NCI-H524 treated with DMSO at 0.1 percent for 48 hours (cell line): ENCODE measurements at regions not wholly inside any gene's neighbourhood (a gene's known extent, or its start where the extent isn't known, plus 50 kb on each side); places are given as distances from the start of the nearest gene placed in this dataset.

Source experiments
- DNase-seq: peaks from one replicate; lab custom pipeline; 2025; lab: John Stamatoyannopoulos, UW

GRCh38 chr2:164302786-164303185 lies 318.5 kb downstream of the GRB14 start:
- no peak for DNase-seq

DNA sequence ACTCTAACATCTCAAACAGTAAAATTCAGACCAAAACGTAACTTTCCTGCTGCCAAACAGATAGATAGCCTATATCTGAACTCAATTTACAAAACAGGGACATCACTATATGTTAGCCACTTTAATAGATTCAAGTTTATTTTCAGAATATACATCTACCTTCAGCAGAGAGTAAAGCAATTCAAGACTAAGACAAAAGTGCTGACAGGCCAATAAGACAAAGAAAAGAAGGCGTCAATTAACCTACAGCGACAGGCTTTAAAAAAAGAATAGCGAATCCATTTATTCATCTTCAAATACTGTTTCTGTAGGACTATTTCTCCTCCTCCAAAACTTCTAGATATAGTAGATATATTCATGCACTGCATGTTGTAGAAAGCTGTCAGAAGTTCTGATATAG lies 333.0 kb downstream of the GRB14 start:
- no peak for DNase-seq

- DNase-seq = peak; percentile 89
Observed at GRCh38 chr2:164287056-164287455, 334.2 kb downstream of the GRB14 start.

DNA sequence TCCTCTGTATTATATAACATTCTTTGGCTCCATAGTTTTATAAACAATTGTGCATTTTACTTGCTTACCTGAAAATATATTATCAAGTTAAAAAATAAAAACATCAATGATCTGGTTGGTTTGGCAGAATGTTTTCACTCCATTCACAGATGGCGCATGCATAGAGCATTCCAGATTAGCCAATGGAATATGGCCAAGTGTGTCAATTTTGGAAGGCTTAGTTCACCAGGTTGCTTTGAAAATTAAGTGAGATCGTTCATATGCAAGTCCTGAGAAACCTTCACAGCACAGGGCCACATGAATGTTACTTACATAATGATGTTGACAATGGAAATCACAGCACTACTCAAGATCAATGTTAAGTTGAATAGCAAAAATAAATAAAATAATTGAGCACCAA lies 335.7 kb downstream of the GRB14 start:
- no peak for DNase-seq

GRCh38 chr2:164281896-164282295 lies 339.4 kb downstream of the GRB14 start:
- DNase-seq = no peak

DNA sequence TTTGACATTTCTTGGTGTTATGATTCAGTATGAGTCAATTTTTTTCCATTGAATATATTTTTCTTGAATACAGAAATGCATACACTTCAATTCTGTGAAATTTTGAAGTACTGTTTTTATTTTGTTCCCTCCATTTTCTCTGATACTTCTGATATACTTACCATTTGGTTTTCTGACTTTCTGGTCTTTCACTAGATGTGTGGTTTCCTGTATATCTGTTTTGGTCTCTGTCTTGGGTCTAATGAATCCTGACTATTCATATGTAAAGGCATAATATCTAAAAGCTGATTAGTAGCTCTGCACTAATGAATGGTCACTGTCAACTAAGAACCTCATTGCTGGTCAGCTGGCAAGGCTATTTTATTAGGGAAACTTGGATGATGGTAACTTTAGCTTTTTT lies 345.6 kb downstream of the GRB14 start:
- DNase-seq = no peak

GRCh38 chr2:164260506-164260905 lies 360.8 kb downstream of the GRB14 start:
- DNase-seq = no peak

GRCh38 chr2:164257742-164258141 lies 363.5 kb downstream of the GRB14 start:
- DNase-seq = no peak

DNA sequence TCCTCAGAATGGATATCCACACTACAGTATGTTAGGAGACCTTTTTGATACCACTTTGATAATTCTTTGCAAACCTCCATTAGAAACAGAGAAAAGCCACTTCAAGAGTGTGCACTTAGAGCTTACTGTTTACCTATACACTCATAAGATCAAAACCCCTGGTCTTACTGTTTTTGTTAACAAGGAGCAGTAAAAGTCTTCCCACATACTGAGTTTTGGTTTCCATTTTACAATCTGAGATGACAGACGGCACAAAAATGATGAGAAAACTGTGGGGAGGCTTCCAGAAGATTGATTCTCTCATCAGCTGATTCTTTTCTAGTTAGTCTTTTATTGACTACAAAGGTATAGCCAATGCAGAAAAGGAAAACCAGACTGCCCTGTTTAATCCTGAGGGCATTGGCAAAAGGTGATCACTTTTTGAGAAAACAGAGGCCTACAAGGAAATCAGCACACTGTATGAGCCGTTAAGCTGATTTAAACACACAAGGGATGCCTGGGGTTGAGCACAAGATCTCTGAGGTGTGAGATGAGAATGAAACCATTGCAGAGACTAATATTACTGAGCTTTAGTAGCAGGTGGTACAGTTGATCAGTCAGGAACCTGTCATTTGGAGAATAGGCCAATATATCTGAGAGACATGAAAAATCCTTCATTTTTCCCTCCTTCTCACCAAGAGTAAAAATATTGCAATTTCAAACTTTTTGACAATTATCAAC lies 368.6 kb downstream of the GRB14 start:
- no peak for DNase-seq

DNA sequence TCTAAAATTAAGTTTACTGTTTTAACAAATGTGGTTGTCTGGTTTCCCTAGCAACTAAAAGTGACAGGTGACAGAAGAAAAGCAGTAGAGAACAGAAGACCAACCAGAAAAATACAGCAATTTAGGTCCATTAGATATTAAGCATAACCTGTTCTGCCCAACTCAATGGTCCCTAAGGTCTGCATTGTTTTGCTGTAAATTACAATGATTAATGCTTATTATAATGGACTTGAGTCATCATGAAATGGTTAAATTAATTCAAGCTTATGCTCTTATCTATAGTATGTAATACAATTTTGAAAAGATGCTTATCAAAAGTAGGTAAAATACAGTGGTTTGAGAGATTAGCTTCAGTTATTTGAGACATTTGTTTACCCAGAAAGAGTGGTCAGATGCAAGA lies 378.0 kb downstream of the GRB14 start:
- DNase-seq = no peak

DNA sequence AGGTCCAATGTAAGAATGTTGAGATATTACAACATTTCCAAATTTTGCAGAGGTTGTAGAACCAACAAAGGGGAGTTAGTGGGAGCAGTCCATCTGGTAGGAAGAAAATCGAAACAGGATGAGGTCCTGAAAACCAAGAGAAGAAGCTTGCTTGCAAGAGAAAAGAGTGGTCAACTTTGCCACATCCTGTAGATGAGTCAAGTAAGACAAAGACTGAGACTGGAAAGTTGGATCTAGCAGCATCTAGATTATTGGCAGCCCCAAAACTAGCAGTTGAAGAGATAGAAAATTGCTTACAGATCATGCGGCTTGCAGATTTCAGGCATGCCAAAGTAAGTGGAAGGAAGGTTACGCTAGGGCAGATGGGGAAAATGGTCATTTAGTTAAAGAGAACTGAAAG lies 378.9 kb downstream of the GRB14 start:
- no peak for DNase-seq

DNA sequence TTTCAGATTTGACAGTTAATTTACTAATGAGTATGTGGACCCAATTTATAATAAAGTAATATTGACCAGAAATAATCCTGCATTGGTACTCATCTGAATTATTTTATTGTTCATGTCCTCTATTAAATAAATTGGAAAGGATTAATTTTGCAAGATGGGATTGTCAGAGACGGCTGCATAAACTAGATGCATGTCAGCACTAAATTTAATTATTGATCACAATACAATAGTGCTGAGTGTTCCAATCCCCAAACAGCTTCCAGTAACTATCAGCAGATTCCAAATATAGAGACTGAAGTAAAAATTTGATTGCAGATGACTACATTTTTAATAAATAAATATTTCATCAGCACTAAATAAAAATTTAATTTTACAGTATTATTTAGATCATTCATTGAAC lies 387.2 kb downstream of the GRB14 start:
- no peak for DNase-seq

GRCh38 chr2:164224007-164224406 lies 397.3 kb downstream of the GRB14 start:
- DNase-seq = no peak

DNA sequence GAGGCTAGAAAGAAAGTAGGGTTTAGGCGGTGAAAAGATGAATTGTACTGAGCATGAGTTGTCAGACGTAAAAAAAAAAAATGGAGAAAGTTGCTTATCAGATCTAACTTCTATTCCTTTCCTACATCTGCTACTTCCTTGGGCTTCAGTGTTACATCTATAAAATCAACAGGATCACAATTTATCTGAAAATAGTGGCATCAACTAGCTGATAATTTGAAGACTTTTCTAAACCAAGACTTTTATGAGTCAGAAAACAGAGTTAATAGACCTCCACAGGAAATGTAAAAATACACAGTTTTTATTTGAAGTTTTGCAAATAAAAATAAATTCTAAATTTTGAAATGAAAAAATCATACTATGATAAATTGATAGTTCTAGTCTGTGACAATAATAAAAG lies 399.8 kb downstream of the GRB14 start:
- no peak for DNase-seq

DNA sequence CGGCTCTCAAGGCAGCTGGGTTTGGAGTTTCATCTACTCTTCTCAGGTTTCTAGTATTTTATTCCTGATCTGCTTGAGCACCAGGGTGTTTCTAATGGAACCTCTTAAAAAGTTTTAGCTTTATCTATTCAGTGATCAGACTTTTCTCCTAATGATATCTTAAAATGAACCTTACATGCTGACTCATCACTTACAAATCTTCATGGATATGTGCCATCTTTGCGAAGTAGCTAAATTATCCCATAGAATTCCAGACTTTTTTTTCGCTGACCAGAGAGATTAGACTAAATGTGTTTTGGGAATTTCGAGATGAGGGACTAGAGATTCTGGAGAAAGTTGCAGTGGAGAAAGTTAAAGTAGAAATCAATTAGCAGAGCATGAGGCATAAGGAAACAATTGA lies 401.0 kb downstream of the GRB14 start:
- DNase-seq = no peak

DNA sequence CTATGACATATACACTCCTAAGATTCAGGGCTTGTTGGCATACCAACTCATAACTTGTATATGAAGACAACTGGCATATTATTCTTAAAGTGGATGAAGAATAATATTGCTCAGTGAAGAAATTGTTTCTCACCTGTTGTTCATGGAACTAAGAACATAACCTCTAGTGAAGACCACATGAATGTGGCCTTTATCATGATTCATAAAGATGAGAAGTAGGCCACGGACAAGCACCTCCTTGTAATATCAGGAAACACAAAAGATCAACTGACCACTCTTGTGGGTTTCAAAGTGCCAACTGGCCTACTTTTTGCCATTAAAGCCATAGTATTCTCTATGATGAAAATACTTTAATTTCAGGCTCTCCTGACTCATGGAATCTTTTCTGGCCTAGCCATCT lies 407.4 kb downstream of the GRB14 start:
- no peak for DNase-seq

DNA sequence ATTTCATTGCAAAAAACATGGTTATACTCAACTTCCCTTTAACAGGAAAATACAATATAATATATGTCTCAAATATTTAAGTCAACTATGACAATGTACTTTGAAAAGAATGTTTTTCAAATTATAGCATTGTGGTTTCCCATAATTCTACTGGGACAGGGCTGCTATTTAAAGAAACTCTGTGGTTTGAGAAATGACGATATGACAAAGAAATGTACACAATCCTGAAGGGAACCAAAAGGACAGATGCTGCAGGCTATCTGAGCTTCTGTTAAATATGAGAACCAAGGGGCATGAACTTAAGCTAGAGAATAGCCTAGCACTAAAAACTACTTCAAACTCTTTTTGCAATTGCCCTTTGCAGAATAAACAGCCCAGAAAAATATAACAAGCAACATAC lies 415.9 kb downstream of the GRB14 start:
- DNase-seq = no peak

DNA sequence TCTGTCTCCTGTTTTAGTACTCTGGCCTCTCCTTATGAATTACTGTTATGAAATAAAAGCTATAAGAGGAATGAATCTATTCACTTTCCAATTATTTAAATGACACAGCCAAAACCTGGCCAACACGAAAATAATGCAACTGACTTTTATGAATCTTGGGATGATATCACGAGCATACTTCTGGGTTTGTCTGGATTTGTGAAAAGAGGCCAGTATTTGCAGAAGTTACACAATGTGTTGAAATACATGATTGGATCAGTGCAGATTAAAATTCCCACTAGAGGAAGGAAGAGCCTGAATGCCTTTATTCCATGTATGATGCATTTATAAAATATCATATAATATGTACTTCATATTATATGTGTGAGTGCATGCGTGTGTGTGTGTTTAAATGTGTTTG lies 418.2 kb downstream of the GRB14 start:
- DNase-seq = no peak

GRCh38 chr2:164198256-164198655 lies 423.0 kb downstream of the GRB14 start:
- no peak for DNase-seq

DNA sequence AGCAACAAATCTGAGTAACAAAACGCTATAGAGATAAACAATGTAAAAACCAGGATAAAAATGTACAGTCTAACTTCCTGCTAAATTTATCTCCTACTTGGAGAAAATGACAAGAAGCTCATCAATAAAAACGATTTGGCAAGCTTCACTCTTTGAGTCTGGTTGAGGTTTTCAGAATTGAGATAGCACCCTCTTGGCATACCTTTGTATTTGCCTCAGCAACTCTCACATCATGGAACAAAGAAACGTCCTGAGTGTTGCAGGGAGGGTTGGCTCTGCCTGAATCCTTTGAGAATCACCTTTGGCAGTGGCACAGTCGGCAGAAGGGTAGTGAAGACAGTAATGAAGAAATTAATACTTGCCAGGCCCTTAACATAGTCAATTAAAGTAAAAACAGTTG lies 430.6 kb downstream of the GRB14 start:
- DNase-seq = no peak

DNA sequence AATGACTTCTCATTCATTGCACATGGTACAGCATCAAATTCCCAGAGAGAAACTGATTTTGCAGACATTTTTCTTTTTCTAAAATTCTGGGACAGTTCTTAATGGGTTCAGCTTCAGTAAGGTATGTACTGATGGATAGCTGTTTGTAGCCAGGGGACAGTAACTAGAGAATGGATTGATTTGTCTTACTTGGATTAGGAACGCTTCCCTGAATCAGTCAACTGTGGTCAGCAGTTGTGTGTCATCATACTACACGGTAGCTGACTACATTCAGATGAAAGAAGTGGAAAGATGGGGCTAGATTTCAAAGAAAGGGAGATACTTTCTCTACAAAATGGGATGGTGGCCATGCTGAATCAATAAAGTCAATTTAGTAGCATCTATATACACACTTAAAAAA lies 431.4 kb downstream of the GRB14 start:
- no peak for DNase-seq

DNA sequence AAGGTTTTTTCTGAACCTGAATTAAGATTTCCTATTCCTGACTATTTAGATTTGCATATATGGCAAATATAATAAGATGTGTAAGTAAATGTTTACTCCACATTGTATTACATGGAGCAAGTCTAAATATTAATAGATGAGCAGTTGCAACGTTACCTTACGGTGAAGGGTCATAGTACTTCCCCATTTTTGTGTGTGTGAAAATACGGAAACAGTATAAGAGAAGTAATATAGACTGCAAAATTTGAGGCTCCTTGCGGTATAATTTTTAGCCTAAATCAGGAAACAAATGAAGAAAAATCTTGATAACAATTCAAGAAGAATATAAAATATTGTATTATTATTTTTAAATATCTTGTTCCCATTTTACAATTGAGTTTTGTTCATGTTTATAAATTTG lies 434.2 kb downstream of the GRB14 start:
- no peak for DNase-seq

GRCh38 chr2:164186591-164186990 lies 434.7 kb downstream of the GRB14 start:
- no peak for DNase-seq

- DNase-seq = no peak
Observed at GRCh38 chr2:164182116-164182627, 439.1 kb downstream of the GRB14 start.
